SU-DHL-6 (cell line): ENCODE measurements at regions not wholly inside any gene's neighbourhood (a gene's known extent, or its start where the extent isn't known, plus 50 kb on each side); places are given as distances from the start of the nearest gene placed in this dataset.

ENCODE experiments used
- H2AFZ ChIP-seq: fragments of 200-600 bp; sonication (generic); 2 replicates; pipeline ENCODE4 v1.6.1; 2014; ENCODE audit warnings: low read depth, mild to moderate bottlenecking, moderate library complexity, mixed read lengths, antibody characterized with exemption, low read length; ENCODE audit not compliant: severe bottlenecking
- H3F3A ChIP-seq: fragments of 200-600 bp; shearing (Covaris generic); 2 replicates; pipeline ENCODE4 v1.6.0; 2016; ENCODE audit warnings: antibody characterized with exemption, mild to moderate bottlenecking; ENCODE audit not compliant: insufficient read depth
- H3K27ac ChIP-seq: fragments of 200-600 bp; sonication (generic); 2 replicates; pipeline ENCODE4 v1.5.1; 2016; ENCODE audit warnings: low read depth, mild to moderate bottlenecking, low read length, moderate library complexity, mixed read lengths
- H3K27me3 ChIP-seq: fragments of 200-600 bp; sonication (generic), shearing (Covaris generic); 2 replicates; pipeline ENCODE4 v1.6.0; 2014; ENCODE audit warnings: mild to moderate bottlenecking, low read length
- H3K36me3 ChIP-seq: fragments of 200-600 bp; sonication (generic); 2 replicates; pipeline ENCODE4 v1.6.1; 2014; ENCODE audit warnings: mild to moderate bottlenecking, low read length, mixed read lengths
- H3K4me2 ChIP-seq: fragments of 300-600, 200-600 bp; shearing (Covaris generic), sonication (generic); 2 replicates; pipeline ENCODE4 v1.6.0; 2014; ENCODE audit warnings: low read length, low read depth, mild to moderate bottlenecking; ENCODE audit not compliant: poor library complexity, severe bottlenecking
- H3K4me3 ChIP-seq: fragments of 200-600 bp; sonication (generic); 2 replicates; pipeline ENCODE4 v1.5.1; 2014; ENCODE audit warnings: antibody characterized with exemption, low read length, mild to moderate bottlenecking, mixed read lengths; ENCODE audit not compliant: insufficient read depth, poor library complexity, severe bottlenecking
- H3K79me2 ChIP-seq: fragments of 200-600 bp; sonication (generic); 2 replicates; pipeline ENCODE4 v1.6.1; 2014; ENCODE audit warnings: mild to moderate bottlenecking, low read length, moderate library complexity; ENCODE audit not compliant: insufficient read depth
- H3K9ac ChIP-seq: fragments of 200-600 bp; sonication (generic); 2 replicates; pipeline ENCODE4 v1.7.0; 2014; ENCODE audit warnings: mild to moderate bottlenecking, low read length
- H3K9me2 ChIP-seq: fragments of 200-600 bp; sonication (generic); replicated peaks from 2 replicates; pipeline ENCODE4 v1.6.1; 2014; ENCODE audit warnings: low read length; ENCODE audit not compliant: insufficient read depth
- H3K9me3 ChIP-seq: fragments of 200-600 bp; sonication (generic); 2 replicates; pipeline ENCODE4 v1.6.1; 2014; ENCODE audit warnings: low read length, mixed read lengths; ENCODE audit not compliant: insufficient read depth
- H4K20me1 ChIP-seq: fragments of 200-600 bp; sonication (generic); 2 replicates; pipeline ENCODE4 v1.6.1; 2014; ENCODE audit warnings: low read depth, mild to moderate bottlenecking, antibody characterized with exemption, low read length, moderate library complexity, mixed read lengths
- CTCF ChIP-seq: fragments of 200-600 bp; sonication (generic); IDR thresholded peaks from one replicate; pipeline ENCODE4 v1.5.1; 2017; ENCODE audit warnings: antibody characterized with exemption, mild to moderate bottlenecking, low read length, moderate library complexity; ENCODE audit not compliant: insufficient read depth, poor library complexity, severe bottlenecking
- EZH2phosphoT487 ChIP-seq: fragments of 200-600 bp; sonication (generic), shearing (Covaris generic); conservative IDR thresholded peaks from 2 replicates; pipeline ENCODE4 v1.6.1; 2018; ENCODE audit warnings: mild to moderate bottlenecking, antibody characterized with exemption, low read length, moderate library complexity, mixed read lengths

GRCh38 chr7:94161476-94161875 is 157.3 kb upstream of the BET1 start:
- peak overlapping the region; percentile 34 for H3K9ac ChIP-seq
- H3F3A ChIP-seq, result no peaks in the 10 kb centered on the region
- TF ChIP-seq EZH2phosphoT487 (no peak), CTCF (no peak)
- H3K9me3 ChIP-seq, result no peaks in the 10 kb centered on the region
- no peaks in the 10 kb centered on the region for H3K79me2 ChIP-seq
- peak overlapping the region; percentile 67 for H3K27ac ChIP-seq
- H3K9me2 ChIP-seq, result no peaks in the 10 kb centered on the region
- peak overlapping the region; percentile 66 for H3K4me2 ChIP-seq
- peak overlapping the region; percentile 35 for H3K4me3 ChIP-seq
- H4K20me1 ChIP-seq, result no peaks in the 10 kb centered on the region
- H3K36me3 ChIP-seq, result no peaks in the 10 kb centered on the region
- no peaks in the 10 kb centered on the region for H3K27me3 ChIP-seq
- H2AFZ ChIP-seq, result peak overlapping the region; percentile 65

DNA sequence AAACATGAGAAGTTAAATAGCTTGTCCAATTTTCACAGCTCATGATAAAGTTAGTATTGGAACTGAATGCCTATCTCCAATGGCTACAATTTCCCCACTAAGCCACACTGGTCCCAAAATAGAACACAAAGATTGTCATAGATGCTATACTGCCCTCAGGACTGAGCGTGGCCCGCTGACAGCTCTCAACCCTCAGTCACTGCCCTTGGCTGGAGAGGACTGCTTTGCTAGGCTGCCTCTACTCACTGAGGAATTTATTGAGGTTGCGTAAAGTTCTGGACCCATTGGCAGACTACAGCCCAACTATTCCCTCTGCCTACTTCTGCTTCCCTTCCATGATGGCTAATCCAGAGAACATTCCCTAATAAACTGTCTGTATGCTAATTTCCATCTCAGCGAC is 165.5 kb upstream of the BET1 start:
- H3F3A ChIP-seq, result no peaks in the 10 kb centered on the region
- H3K4me2 ChIP-seq, result no peak overlapping the region
- H3K27me3 ChIP-seq, result no peaks in the 10 kb centered on the region
- H3K27ac ChIP-seq, result no peak overlapping the region
- H4K20me1 ChIP-seq, result no peaks in the 10 kb centered on the region
- no peak overlapping the region for H2AFZ ChIP-seq
- H3K4me3 ChIP-seq, result no peak overlapping the region
- no peaks in the 10 kb centered on the region for H3K79me2 ChIP-seq
- H3K9me3 ChIP-seq, result no peaks in the 10 kb centered on the region
- H3K9me2 ChIP-seq, result no peaks in the 10 kb centered on the region
- no peak overlapping the region for H3K9ac ChIP-seq
- TF ChIP-seq CTCF, result no peak
- TF ChIP-seq EZH2phosphoT487, result no peak
- H3K36me3 ChIP-seq, result no peaks in the 10 kb centered on the region

- no peaks in the 10 kb centered on the region for H3K36me3 ChIP-seq
- H3K9me2 ChIP-seq, result no peaks in the 10 kb centered on the region
- H3K79me2 ChIP-seq, result no peaks in the 10 kb centered on the region
- H2AFZ ChIP-seq, result no peak overlapping the region
- H4K20me1 ChIP-seq, result no peaks in the 10 kb centered on the region
- no peak for TF ChIP-seq CTCF
- TF ChIP-seq EZH2phosphoT487, result no peak
- no peaks in the 10 kb centered on the region for H3K27me3 ChIP-seq
- H3K4me2 ChIP-seq, result no peak overlapping the region
- no peaks in the 10 kb centered on the region for H3F3A ChIP-seq
- H3K27ac ChIP-seq, result no peak overlapping the region
- H3K9ac ChIP-seq, result no peak overlapping the region
- no peaks in the 10 kb centered on the region for H3K9me3 ChIP-seq
- no peak overlapping the region for H3K4me3 ChIP-seq
These were observed 166.7 kb upstream of the BET1 start for GRCh38 chr7:94170836-94171235.

DNA sequence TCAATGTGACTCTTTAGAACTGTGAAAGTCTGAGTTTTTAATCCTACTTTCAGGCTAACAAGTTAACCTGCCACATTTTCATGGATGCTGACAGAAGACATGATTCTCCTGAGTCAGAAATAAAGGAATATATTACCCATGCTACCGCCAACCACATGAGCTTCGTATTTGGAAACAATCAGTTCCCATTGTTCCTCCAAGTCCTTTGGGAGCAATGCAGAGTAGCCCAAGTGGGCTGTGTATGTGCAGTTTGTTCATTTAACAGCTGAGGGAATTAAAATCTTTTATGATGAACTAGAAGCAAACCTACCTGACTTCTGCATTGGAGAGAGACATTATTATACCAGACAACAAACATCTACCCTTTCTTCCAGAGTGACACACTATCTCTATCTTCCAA is 169.3 kb upstream of the BET1 start:
- H3K27ac ChIP-seq, result no peak overlapping the region
- H3K36me3 ChIP-seq, result no peaks in the 10 kb centered on the region
- H3K9me3 ChIP-seq, result no peaks in the 10 kb centered on the region
- no peak overlapping the region for H3K9ac ChIP-seq
- no peaks in the 10 kb centered on the region for H3F3A ChIP-seq
- no peaks in the 10 kb centered on the region for H4K20me1 ChIP-seq
- no peak overlapping the region for H3K4me2 ChIP-seq
- H3K79me2 ChIP-seq, result no peaks in the 10 kb centered on the region
- no peak overlapping the region for H3K4me3 ChIP-seq
- H3K9me2 ChIP-seq, result no peaks in the 10 kb centered on the region
- H3K27me3 ChIP-seq, result no peaks in the 10 kb centered on the region
- TF ChIP-seq CTCF (no peak), EZH2phosphoT487 (no peak)
- no peak overlapping the region for H2AFZ ChIP-seq
